CD4-positive, alpha-beta T cell treated with Interleukin-4 for 4 hours (primary cell): ENCODE measurements at regions not wholly inside any gene's neighbourhood (a gene's known extent, or its start where the extent isn't known, plus 50 kb on each side); places are given as distances from the start of the nearest gene placed in this dataset.

Experiments
- DNase-seq: peaks from one replicate; pipeline ENCODE4 v3.0.0-alpha.2; 2020

DNA sequence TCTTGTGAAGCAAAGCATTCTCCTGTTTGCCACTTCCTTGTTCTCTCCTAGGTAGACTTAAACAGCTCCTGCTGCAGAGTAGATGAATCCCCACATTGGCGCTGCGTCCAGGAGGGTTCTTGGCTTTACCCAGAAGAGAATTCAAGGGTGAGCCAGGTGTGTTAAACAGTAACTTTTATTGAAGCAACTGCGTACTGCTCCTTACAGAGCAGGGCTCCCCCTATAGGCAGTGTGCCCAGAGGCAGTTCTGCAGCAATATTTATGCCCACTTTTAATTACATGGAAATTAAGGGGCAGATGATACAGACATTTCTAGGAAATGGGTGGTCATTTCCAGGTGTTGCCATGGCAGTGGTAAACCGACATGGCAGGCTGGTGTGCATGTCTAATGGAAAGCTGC, 987.6 kb upstream of the RBFOX1 start:
- DNase-seq, result no peak

DNA sequence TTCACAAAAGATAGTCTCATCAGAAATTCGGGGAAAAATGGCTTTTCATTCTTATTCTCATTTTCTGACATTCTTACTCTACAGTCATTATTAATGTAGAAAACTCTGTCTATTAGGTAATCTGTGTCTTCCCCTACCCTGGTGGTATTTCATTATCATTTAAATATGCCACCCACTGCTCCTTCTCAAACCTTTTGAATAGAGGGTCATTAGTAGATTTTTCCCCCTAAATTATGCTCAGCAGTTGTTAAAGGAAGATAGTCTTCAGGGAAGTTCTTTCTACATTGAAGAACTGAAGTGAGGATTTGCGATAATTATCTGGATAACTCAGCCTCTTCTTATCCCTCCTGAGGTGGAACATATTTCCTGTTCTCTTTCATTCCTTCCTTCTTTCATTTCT, 989.5 kb upstream of the RBFOX1 start:
- DNase-seq, result no peak

DNA sequence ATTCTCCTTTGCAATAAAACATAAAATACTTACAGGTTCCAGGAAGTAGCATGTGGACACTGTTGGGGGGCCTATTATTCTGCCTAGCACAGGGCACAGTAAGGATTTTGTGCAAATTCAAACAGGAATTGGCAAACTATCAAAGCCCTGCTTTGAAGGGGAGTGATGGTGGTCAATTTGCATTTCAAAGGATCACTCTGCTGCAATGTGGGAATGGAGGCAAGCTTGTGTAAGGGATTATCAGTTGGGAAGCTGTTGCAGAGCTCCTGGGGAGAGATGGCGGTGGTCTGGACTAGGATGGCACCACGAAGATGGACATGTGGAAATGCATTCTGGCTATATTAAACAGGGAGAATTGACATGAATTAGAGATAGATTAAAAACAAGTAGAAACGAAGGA, 990.7 kb upstream of the RBFOX1 start:
- DNase-seq, result no peak

DNA sequence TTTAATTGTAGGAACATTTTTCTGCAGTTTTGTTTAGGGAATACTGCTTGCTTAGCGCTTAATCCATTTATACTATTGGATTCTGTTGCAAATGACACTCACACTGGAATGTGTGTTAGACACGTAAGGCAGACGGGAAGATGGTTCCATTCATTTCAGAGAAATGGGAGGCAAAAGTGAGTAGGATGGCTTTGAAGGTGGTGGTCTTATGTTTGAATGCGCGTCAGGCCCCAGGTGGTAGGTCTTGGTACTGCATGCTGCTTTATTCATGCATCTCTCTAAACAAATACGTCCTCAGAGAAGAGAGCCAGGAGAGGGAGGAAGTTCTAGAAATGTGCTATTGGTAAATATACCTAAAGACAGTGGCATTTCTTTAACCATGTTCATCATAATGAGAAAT, 997.6 kb upstream of the RBFOX1 start:
- no peak for DNase-seq

DNA sequence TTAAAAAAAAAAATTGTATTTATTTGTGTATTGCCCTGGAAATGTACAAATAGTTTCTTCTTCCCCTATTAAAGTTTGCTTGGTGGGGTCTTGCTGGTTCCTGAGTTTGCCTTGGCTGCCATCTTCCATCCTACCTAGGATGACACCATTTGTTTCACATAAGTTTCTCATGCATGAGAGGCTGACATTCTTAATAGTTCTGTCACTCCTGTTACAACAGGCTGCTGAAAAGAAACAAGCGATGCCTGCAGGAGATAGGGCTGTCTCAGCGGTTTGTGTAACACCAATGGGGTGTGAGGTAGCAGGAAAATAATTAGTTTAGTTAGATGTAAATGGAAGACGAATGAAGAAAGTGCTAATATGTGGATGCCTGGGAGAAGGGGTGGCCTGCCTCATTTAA, 1000.9 kb upstream of the RBFOX1 start:
- no peak for DNase-seq

DNA sequence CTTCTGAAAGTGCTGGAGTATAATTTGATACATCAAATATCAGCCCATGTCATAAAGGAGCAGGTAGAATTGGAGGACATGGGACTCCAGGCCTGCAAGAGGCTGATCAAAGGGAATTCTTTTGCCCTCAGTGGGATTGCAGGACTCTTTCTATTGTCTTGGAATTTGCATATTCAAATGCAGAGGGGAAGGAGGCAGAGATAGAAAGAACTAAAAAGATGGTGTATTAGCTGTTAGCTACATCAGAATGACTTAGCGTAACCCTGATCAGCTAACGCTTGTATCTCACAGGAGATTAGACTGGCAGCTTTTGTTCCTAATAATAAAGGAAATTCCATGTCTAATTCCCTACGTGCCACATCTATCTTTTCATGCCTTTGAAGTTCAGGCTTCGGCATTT, 1014.7 kb upstream of the RBFOX1 start:
- DNase-seq, result no peak

DNA sequence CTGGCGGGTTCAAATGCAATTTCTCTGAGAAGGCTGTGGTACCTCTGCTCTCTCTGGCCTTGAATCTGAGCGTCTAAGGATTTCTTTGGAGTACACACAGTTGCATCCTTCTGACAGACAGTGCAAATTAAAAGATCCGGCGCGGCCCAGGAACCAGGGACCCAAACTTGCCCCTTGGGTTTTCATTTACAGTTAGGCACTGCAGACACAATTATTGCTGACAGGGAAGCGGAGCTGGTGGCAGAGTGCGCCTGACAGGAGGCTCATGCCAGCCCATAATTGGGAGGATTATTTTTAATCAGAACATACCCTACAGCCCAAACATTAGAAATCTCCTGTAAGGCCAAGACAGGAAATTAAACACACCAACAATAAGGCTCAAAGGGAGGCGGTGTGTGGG, 1023.4 kb upstream of the RBFOX1 start:
- no peak for DNase-seq

DNA sequence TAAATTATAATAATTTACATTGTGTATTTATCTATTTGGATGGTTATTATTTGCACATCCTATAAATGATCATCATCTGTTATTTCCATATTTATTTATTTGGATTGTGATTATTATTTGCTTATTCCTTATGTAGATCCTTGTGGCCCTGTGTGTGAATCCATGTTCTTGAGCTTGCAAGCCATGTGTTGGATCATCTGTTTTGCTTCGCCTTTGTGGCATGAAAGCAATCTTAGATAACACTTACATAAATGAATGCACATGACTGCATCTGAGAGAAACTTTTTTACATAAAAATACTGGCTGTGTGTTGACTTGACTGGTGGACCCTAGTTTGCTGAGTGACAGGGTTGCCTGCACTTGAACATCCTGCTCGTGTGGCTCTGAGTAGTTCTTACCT, 1024.5 kb upstream of the RBFOX1 start:
- DNase-seq, result no peak

DNA sequence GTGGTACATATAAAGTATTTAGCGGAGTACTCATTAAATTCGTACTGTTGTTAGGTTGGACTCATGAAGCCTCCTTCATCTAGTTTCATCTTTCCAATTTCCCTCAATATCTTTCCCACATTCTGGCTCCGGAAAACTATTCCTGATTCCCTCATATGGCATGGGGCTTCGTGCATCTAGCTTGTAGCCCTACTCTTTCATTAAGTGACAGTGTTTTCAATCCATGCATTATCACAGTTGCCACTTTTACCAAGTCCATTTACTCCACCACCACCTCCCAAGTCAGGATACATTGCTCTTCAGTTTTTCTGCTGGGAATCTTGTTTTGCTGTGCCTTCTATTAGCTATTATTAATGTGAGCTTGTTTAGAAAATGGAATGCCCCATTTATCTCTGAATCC, 1032.1 kb upstream of the RBFOX1 start:
- DNase-seq, result no peak

DNA sequence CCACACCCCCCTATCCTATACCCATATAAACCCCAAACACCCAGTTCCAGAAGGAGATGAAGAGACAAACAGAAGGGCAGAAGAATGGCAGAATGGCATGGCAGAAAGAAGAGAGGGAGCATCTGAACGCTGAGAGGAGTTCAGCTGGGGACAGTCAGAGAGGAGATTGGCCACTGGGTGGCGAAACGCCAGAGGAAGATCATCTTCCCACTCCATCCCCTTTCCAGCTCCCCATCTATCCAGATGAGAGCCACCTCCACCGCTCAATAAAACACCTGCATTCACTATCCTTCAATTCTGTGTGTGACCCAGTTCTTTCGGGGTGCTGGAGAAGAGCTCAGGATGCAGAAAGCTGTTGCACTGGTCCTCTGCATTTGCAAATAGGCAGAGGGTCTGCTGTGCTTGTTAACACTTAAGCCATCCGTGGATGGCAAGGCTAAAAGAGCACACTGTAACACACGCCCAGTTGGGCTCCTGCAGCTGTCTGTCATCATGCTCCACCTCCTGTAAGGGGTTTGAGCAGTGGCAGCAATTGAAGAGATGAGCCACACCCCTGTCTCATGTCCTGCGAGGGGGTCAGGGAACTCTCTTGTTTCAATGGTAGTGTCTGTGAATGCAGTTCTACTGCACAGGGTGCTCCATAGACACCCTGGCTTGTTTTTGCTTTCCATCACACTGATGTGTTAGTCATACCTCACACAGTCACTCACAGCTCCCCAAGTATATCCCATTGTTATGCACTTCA, 1034.8 kb upstream of the RBFOX1 start:
- DNase-seq, result no peak

DNA sequence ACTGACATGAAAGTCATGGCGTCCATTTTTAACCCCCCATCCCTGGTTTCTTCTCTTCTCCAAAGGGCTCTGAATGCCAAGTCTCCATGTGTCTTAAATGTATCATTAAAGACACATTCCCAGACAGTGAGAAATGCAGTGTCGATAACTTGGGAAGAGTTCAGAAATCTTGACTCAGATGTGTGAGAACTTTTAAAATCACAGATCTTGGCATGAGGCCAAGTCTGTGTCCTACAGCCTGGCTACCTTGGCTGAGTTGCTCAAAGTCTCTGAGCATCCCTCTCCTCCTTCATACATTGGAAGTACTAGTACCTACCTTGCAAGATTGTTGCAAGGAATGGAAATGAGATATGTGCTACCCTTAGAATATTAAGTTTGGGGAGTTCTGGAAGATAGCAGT, 1046.5 kb upstream of the RBFOX1 start:
- DNase-seq, result no peak

DNA sequence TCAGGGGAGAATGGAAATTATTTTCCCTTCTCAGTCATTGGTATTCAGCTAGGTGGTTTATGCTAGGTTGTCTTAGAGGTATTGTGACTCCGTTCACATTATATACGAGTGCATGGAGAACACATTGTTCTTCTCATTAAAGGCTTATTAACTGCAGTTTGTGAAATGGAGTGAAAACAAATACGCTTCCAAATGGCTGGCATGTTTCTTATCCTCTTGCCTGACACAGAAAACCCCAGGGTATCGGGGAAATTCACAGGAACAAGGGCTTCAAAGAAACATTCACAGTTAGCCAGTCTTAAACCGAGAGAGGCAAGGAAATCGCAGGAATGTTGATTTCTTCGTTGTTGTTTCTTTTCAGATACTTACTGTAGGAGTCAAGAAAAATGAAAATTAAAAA, 1047.9 kb upstream of the RBFOX1 start:
- DNase-seq, result no peak

DNA sequence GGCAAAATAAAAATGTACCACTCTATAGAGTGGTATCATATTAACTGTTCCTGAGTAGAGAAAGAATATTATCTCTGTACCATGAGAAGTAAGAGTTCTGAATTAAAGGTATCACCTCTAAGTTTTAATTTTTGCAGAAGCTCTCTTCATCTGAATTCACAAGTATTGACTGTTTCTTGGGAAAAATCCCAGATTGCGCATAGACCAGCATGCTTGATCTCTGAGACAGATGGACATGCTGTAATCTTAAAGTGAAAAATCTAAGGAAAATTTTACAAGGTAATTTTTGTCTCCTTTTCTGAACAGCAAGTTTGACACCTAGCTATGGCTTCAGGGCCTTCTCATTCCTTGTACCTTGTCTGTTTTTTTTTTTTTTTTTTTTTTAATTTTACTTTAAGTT, 1050.7 kb upstream of the RBFOX1 start:
- DNase-seq, result no peak

DNA sequence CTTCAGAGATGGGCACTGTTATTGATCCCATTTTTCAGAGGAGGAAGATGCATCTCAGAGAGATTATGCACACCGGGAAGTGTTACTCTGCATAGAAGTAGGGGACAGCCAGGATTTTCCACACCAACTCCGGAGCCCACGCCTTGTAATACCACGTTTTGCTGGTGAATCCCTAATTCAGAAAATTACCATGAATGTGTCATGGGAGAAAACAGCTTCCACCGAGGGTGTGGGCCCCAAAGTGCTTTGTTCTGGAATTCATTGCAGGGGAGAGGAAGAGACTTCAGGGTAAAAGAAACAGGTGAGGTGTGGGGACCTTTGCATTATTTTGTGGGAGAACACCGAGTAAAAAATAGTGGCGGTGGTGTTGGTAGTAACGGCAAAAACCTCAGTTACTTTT, 1051.4 kb upstream of the RBFOX1 start:
- no peak for DNase-seq

DNA sequence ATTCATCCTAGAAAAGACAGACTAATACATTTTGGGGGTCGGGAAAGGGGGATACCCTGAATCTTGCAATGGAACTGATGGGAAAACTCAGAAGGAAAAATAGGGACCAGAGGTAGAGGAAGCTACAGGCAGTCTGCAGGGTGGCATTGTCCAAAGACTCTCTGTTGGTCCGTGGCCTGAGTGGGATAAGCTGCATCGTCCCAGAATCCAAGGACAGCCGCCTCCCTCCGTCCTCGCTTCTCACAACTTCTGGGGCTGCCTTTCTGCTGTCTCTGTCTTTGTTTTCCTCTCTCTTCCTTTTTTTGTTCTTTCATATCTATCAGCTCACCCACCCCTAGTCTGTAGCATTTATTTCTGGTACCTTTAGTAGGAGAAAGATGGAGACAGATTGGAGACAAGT, 1052.6 kb upstream of the RBFOX1 start:
- DNase-seq, result no peak

DNA sequence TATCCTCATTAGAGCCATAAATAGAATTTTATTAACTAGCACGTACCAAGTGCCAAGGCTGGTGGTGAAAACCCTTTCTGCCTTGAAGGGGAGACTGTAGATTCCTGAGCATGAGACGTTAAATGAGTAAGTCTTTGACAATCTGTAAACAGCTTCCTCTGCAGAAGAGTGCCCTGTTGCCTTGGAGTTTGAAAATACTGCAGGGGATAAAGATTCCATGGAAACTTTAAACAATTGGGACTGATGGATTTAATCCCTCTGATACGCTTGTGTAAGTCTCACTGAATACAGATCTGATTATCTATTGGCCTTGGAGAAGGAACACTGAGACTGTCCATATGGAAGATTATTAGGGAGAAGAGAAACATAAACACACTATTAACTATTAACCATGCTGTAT, 1053.4 kb upstream of the RBFOX1 start:
- DNase-seq, result no peak

DNA sequence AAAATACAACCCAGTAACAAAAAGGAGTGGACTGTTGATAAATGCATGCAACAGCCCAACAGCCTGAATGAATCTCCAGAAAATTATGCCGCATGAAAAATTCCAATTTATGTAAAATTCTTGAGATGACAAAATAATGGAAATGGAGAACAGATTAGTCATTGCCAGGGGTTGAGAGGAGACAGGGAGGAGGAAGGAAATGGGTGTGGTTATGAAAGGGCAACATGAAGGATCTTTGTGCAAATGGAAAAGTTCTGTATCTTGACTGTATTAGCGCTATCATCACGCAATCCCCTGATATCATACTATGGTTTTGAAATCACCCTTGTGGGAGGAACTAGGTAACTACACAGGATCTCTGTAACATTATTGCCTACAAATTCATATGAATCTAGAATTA, 1058.3 kb upstream of the RBFOX1 start:
- DNase-seq, result no peak

DNA sequence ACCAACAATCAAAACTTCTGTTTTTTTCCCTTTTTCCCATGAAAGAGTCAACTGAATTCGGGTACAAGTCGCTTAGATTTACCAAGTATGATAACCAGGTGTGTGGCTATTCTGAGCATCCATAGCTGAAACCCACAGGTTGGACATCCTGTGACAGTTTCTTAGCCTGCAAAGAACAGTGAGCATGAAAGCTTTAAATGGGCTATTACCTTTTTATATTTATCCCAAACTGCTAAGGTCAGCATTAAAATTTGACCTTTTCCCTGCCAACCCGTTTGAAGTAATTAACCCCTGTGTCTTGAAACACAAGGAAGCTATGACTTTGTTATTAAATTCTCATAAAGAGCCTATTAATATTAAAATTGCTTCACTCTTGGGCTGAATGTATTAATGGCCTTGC, 1065.0 kb upstream of the RBFOX1 start:
- DNase-seq, result no peak

DNA sequence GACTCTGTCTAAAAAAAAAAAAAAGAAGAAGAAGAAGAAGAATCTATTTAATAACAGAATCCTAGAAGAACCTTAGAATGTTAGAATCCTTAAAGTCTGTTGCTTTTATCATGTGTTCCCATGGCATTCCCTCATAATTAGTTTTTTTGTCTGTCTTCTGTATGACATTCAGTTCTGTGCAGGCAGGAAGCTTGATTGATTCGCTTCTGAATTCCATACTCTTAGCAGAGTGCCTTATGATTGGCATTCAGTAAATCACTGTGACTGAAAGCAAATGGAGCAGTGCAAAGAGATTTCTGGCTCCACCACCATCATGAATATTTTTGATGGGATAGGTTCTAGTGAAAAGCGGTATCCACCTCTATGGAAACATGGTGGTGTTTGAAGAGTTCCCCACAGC, 1065.9 kb upstream of the RBFOX1 start:
- DNase-seq, result no peak

DNA sequence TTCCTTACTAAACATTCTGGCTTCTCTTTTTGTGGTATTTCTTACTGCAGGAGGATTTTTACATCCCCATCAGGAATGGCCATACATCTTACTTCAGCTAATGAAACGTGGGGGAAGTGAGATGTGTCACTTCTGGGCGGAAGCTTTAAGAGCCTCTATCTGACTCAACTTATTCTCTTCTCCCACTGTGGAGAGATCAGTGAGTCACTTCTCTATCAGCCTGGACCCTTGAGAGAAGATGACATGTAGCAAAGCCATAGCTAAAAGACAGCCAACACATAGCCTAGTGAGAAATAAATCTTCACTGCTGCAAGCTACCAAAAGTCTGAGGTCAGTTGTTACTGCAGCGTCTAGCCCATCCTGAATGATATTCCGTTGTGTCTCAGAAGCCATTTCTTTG, 1066.7 kb upstream of the RBFOX1 start:
- no peak for DNase-seq

DNA sequence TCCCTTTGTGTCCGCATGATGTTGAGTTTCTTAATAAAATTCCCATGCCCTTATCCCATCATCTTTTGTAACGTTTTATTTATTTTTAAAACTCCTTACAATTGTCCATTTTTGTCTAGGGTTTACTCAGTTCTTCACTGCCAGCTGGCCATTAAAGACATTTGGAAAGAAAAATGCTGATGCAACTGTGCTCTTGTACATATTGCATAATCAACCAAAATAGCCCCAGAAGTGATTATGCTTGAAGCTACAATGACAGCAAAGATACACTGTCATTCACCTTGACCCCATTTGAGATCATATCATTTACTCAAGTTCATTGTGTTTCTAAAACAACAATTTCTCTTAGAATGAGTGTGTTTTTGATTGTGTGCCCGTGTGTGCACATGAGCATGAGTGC, 1074.6 kb upstream of the RBFOX1 start:
- no peak for DNase-seq

DNA sequence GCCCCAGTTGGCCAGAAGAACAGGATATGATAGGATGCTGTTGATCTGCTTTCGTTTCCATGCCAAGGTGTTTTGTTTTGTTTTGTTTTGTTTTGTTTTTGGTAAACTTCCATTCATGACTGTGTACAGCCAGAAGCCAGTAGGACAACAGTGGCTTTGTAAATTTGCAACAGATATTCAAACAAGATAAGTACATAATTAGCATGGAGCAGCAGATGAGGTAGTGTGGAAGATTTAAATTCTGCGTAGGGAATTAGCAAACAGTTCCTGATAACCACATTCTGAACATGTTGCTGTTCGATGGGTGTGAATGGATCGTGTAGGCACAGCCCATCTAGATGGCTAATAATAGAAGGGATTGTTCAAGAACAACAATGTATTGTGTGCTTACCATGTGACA, 1080.1 kb upstream of the RBFOX1 start:
- no peak for DNase-seq

DNA sequence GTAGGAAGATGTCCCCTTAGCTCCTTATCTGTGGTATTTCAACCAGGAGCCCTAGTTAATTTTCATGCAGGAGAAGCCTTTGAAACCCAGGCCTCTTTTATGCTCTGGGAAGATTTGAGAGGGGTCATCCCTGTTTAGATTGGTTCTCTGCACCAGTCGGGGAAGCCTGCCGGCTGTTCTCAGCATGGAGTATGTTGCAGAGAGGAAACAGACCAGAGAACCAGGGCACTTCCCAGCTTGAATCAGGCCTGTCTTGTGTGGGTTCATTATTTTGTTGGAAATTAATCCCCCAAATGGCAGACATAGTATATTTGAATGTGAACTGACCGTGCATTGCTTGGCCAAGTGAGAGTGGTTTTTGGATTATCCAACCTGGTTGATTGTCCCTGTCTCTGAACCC, 1082.1 kb upstream of the RBFOX1 start:
- no peak for DNase-seq

DNA sequence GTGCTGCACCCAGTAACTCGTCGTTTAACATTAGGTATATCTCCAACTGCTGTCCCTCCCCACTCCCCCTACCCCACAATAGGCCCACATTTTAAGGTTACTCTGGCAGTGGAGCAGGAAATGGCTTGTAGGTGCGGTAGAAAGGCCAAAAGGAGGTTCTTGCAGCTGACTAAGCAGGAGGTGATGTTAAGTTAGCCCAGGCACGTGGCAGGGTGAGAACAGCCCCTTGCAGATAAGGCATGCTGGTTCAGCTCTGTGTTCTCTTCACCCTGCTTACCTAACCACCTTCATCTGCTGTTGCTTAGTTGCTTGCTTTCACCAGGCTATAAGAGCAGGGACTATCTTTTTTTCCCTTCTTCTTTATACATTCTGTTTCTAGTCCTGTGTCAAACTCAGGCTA, 1082.8 kb upstream of the RBFOX1 start:
- DNase-seq, result no peak

DNA sequence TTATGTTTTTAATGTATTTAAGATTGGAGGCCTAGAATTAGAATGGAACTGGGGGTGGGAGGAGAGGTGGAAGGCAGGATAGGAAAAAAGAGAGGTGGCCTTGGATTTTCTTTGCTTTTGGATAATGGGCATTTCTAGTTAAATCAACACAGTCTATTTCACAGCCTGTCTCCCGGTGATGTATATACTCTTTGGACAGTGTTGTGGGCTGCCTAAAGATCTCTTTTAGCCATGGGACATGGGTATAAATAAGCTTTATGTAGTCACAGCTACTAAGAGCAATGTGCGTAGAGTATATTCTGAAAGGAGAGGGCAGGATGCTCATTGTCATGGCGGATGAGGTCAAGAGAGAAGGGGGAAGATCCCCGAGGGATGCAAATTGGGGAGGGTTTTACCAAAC, 1084.4 kb upstream of the RBFOX1 start:
- no peak for DNase-seq

DNA sequence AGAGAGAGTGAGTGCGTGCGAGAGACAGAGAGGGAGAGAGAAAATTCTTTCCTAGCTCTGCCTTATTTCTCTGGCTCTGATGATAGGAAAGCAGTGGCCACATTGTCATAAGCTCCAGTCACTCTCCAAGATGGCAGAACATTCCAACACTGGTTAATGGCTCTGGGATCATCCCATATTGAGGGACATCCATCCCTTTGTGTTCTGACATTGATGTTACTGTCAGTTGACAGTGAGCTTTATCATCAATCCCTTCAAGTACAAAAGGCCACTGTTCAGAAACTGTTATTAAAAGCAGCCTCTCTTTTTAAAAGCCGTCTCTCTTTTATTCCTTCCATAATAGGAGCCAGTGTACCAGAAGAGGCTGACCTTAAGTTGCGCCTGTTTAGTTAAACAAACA, 1084.9 kb upstream of the RBFOX1 start:
- no peak for DNase-seq
